Tibial artery (tissue), 4 donors: ENCODE measurements at regions not wholly inside any gene's neighbourhood (a gene's known extent, or its start where the extent isn't known, plus 50 kb on each side); places are given as distances from the start of the nearest gene placed in this dataset.

Experiments
- DNase-seq, 2 donors: peaks; one replicate each; pipeline ENCODE4 v3.0.0-alpha.2; 2019
- H3K27ac ChIP-seq, 2 donors: fragments of 200-600 bp; sonication (generic) in 1 of 2; 1 replicate in 1 of 2; 2 replicates in 1 of 2; pipeline ENCODE4 v1.5.1; 2018 to 2019; ENCODE audit warnings: mild to moderate bottlenecking in 1 of 2
- H3K27me3 ChIP-seq, 2 donors: fragments of 200-600 bp; sonication (generic) in 1 of 2; one replicate each; pipeline versions ENCODE4 v1.5.1 to v1.6.0; 2016 to 2019
- H3K36me3 ChIP-seq, 3 donors: fragments of 200-600 bp; sonication (generic) in 2 of 3; one replicate each; pipeline ENCODE4 v1.5.1; 2016 to 2019; ENCODE audit warnings: mild to moderate bottlenecking in 2 of 3
- H3K4me1 ChIP-seq, 4 donors: fragments of 200-600 bp; sonication (generic) in 2 of 4; 1 replicate in 3 of 4; 2 replicates in 1 of 4; pipeline ENCODE4 v1.5.1; 2016 to 2019
- H3K4me3 ChIP-seq, 2 donors: fragments of 200-600 bp; sonication (generic) in 1 of 2; 1 replicate in 1 of 2; 2 replicates in 1 of 2; pipeline ENCODE4 v1.5.1; 2018 to 2019; ENCODE audit warnings: mild to moderate bottlenecking in 2 of 2
- H3K9me3 ChIP-seq, 3 donors: fragments of 200-600 bp; sonication (generic) in 1 of 3; one replicate each; pipeline ENCODE4 v1.5.1; 2016 to 2019
- CTCF ChIP-seq, 2 experiments: fragments of 200-600 bp in 1 of 2; fragments of 450-650 bp in 1 of 2; IDR thresholded peaks; one replicate each; pipeline ENCODE4 v1.5.1; 2017 to 2019; ENCODE audit warnings: antibody characterized with exemption in 2 of 2, mild to moderate bottlenecking in 1 of 2, moderate library complexity in 1 of 2
- intact Hi-C: fragments of 100-400 bp; cut with DNase I; formaldehyde crosslinking; loops from one replicate; pipeline ENCODE4 v1.15.0; 2023; ENCODE audit warnings: low total_unique reads

GRCh38 chr12:69136931-69137613 is 102.3 kb upstream of the CPSF6 start:
- no peak for DNase-seq
- no peaks in the 10 kb centered on the region for H3K27me3 ChIP-seq
- no peaks in the 10 kb centered on the region for H3K4me1 ChIP-seq
- TF ChIP-seq CTCF (IDR thresholded peaks at IDR 0.05), result no peak
- peaks cover 3 to 25% (median 7%) of the 10 kb centered on the region in 3 donors for H3K9me3 ChIP-seq
- no peaks in the 10 kb centered on the region for H3K36me3 ChIP-seq
- no peak overlapping the region for H3K27ac ChIP-seq
- intact Hi-C loops, result no loop called here
- H3K4me3 ChIP-seq, result no peak overlapping the region

- Histone ChIP-seq H3K27me3 (no peaks in the 10 kb centered on the region), H3K36me3 (no peaks in the 10 kb centered on the region), H3K4me1 (no peaks in the 10 kb centered on the region), H3K4me3 (no peak overlapping the region), H3K27ac (no peak overlapping the region), H3K9me3 (peaks cover 3 to 25% (median 7%) of the 10 kb centered on the region in 3 donors)
- no peak for TF ChIP-seq CTCF (IDR thresholded peaks at IDR 0.05)
- no peak for DNase-seq
- intact Hi-C loops, result no loop called here
Observed at GRCh38 chr12:69141074-69141473, 98.3 kb upstream of the CPSF6 start.

GRCh38 chr12:69149270-69149669 is 90.1 kb upstream of the CPSF6 start:
- intact Hi-C loops, result no loop called here
- Histone ChIP-seq H3K4me3 (no peak overlapping the region), H3K27me3 (no peaks in the 10 kb centered on the region), H3K9me3 (no peaks in the 10 kb centered on the region), H3K27ac (no peak overlapping the region), H3K4me1 (no peaks in the 10 kb centered on the region), H3K36me3 (no peaks in the 10 kb centered on the region)
- no peak for DNase-seq
- no peak for TF ChIP-seq CTCF (IDR thresholded peaks at IDR 0.05)

- intact Hi-C loops, result loop anchor here (5.0 to 10.0 kb wide), 2 partner anchors 102 to 195 kb away; partner anchors contain the start of gene LYZ
- Histone ChIP-seq H3K27me3 (no peaks in the 10 kb centered on the region), H3K36me3 (no peaks in the 10 kb centered on the region), H3K4me1 (peaks cover 0 to 6% (median 0%) of the 10 kb centered on the region in 4 donors), H3K27ac (no peak overlapping the region), H3K9me3 (no peaks in the 10 kb centered on the region), H3K4me3 (no peak overlapping the region)
- no peak for TF ChIP-seq CTCF (IDR thresholded peaks at IDR 0.05)
- no peak for DNase-seq
Observed at GRCh38 chr12:69150083-69150795, 89.1 kb upstream of the CPSF6 start.

GRCh38 chr12:69150796-69151127 is 88.6 kb upstream of the CPSF6 start:
- Histone ChIP-seq H3K36me3 (no peaks in the 10 kb centered on the region), H3K4me1 (peaks cover 0 to 7% (median 0%) of the 10 kb centered on the region in 4 donors), H3K27me3 (no peaks in the 10 kb centered on the region), H3K4me3 (no peak overlapping the region), H3K9me3 (no peaks in the 10 kb centered on the region), H3K27ac (no peak overlapping the region)
- TF ChIP-seq CTCF (IDR thresholded peaks at IDR 0.05), result no peak
- no peak for DNase-seq
- intact Hi-C loops, result loop anchor here (5.0 to 10.0 kb wide), 2 partner anchors 102 to 194 kb away; partner anchors contain the start of gene LYZ
